ENCODE measurements at regions not wholly inside any gene's neighbourhood (a gene's known extent, or its start where the extent isn't known, plus 50 kb on each side); places are given as distances from the start of the nearest gene placed in this dataset.
"Not testable (repeated sequence)": the region's sequence is repeated elsewhere in the genome, so short reads cannot be mapped to it uniquely, and the experiment has no call there.

- TF ChIP-seq CTCF (IDR thresholded peaks at IDR 0.05; ENCODE audit: insufficient read depth, low read depth, low read length, missing control alignments): no peak
- H3K4me3 ChIP-seq (ENCODE audit: low read depth, low read length): no peak overlapping the region
- DNase-seq (ENCODE audit: low read depth): no peak
Measured at GRCh38 chr9:83116026-83116425, 53.1 kb upstream of the RASEF start.

DNA sequence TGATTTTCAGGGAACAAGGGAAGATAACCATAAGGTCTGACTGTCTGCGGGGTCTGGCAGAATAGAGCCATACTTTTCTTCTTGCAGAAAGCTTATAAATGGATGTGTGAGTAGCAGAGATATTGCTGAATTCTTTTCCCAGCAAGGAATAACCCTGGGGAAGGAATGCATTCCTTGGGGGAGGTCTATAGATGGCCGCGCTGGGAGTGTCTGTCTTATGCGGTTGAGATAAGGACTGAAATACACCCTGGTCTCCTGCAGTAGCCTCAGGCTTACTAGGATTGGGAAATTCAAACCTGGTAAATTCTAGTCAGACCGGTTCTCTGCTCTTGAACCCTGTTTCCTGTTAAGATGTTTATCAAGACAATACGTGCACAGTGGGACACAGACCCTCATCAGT is 50.5 kb upstream of the RASEF start:
- DNase-seq (ENCODE audit: low read depth); H3K4me3 ChIP-seq (ENCODE audit: low read depth, low read length): not testable (repeated sequence)
